Coronary artery (tissue), 2 donors: ENCODE measurements at regions not wholly inside any gene's neighbourhood (a gene's known extent, or its start where the extent isn't known, plus 50 kb on each side); places are given as distances from the start of the nearest gene placed in this dataset.

Experiments used
- DNase-seq: peaks from one replicate; pipeline ENCODE4 v3.0.0-alpha.2; 2017; ENCODE audit warnings: low spot score
- H3K27ac ChIP-seq, 2 donors: fragments of 200-600 bp; sonication (generic); one replicate each; pipeline ENCODE4 v1.5.1; 2016 to 2019
- H3K4me3 ChIP-seq: fragments of 200-600 bp; sonication (generic); 2 replicates; pipeline ENCODE4 v1.5.1; 2016; ENCODE audit warnings: mild to moderate bottlenecking, moderate library complexity
- CTCF ChIP-seq: fragments of 200-600 bp; sonication (generic); IDR thresholded peaks from one replicate; pipeline ENCODE4 v1.5.1; 2019; ENCODE audit warnings: antibody characterized with exemption

- no peak overlapping the region for H3K27ac ChIP-seq
- TF ChIP-seq CTCF: no peak
- no peak overlapping the region for H3K4me3 ChIP-seq
- no peak for DNase-seq
Measured at GRCh38 chr12:107826276-107826675, 51.8 kb downstream of the ASCL4 start.

GRCh38 chr12:107829271-107829670 lies 54.8 kb downstream of the ASCL4 start:
- no peak for TF ChIP-seq CTCF
- H3K27ac ChIP-seq: no peak overlapping the region
- no peak overlapping the region for H3K4me3 ChIP-seq
- DNase-seq: no peak

GRCh38 chr12:107832441-107832840 lies 57.9 kb downstream of the ASCL4 start:
- TF ChIP-seq CTCF: no peak
- Histone ChIP-seq H3K27ac (no peak overlapping the region), H3K4me3 (no peak overlapping the region)
- no peak for DNase-seq

- DNase-seq: no peak
- Histone ChIP-seq H3K27ac (no peak overlapping the region), H3K4me3 (no peak overlapping the region)
- TF ChIP-seq CTCF: no peak
Measured at GRCh38 chr12:107840186-107840585, 65.7 kb downstream of the ASCL4 start.

GRCh38 chr12:107843351-107844311 lies 69.1 kb downstream of the ASCL4 start:
- TF ChIP-seq CTCF: no peak
- Histone ChIP-seq H3K4me3 (peak overlapping the region; percentile 71), H3K27ac (no peak overlapping the region)
- DNase-seq: no peak

GRCh38 chr12:107844312-107844921 lies 69.9 kb downstream of the ASCL4 start:
- DNase-seq: no peak
- Histone ChIP-seq H3K4me3 (peak overlapping the region; percentile 71), H3K27ac (no peak overlapping the region)
- TF ChIP-seq CTCF: no peak
